Thyroid gland (tissue), 4 donors: ENCODE measurements at regions not wholly inside any gene's neighbourhood (a gene's known extent, or its start where the extent isn't known, plus 50 kb on each side); places are given as distances from the start of the nearest gene placed in this dataset.
"Not testable (repeated sequence)": the region's sequence is repeated elsewhere in the genome, so short reads cannot be mapped to it uniquely, and the experiment has no call there.

ENCODE experiments used
- DNase-seq, 2 donors: peaks; one replicate each; pipeline ENCODE4 v3.0.0-alpha.2; 2019
- H3K27ac ChIP-seq, 3 donors: fragments of 200-600 bp; sonication (generic); 1 replicate in 2 of 3; 2 replicates in 1 of 3; pipeline ENCODE4 v1.5.1; 2016 to 2019; ENCODE audit warnings: mild to moderate bottlenecking in 1 of 3, moderate library complexity in 1 of 3
- H3K27me3 ChIP-seq: fragments of 200-600 bp; sonication (generic); one replicate; pipeline ENCODE4 v1.5.1; 2019
- H3K36me3 ChIP-seq, 2 donors: fragments of 200-600 bp; sonication (generic); one replicate each; pipeline ENCODE4 v1.5.1; 2016 to 2019
- H3K4me1 ChIP-seq, 2 donors: fragments of 200-600 bp; sonication (generic); one replicate each; pipeline ENCODE4 v1.5.1; 2017 to 2019
- H3K4me3 ChIP-seq, 3 donors: fragments of 200-600 bp; sonication (generic); replicated peaks in 1 of 3; 1 replicate in 2 of 3; 2 replicates in 1 of 3; pipeline ENCODE4 v1.5.1; 2016; ENCODE audit warnings: mild to moderate bottlenecking in 1 of 3
- H3K9me3 ChIP-seq: fragments of 200-600 bp; sonication (generic); one replicate; pipeline ENCODE4 v1.5.1; 2017
- CTCF ChIP-seq, 6 experiments: fragments of 200-600 bp in 3 of 6; fragments of 450-650 bp in 3 of 6; sonication (generic) in 3 of 6; IDR thresholded peaks; one replicate each; pipeline ENCODE4 v1.5.1; 2016 to 2019; ENCODE audit warnings: antibody characterized with exemption in 6 of 6, mild to moderate bottlenecking in 2 of 6, inconsistent platforms in 1 of 6, moderate library complexity in 1 of 6
- WGBS, 2 donors: methylation state at CpG; one replicate each; pipeline ENCODE4 v1.1.5; 2017; 5-methylcytosine and 5-hydroxymethylcytosine counted together
- intact Hi-C: fragments of 100-400 bp; cut with DNase I; formaldehyde crosslinking; loops from one replicate; pipeline ENCODE4 v1.15.1; 2023

- H3K27ac ChIP-seq, H3K4me1 ChIP-seq, H3K9me3 ChIP-seq, H3K27me3 ChIP-seq, H3K4me3 ChIP-seq, intact Hi-C loops, H3K36me3 ChIP-seq, DNase-seq: not testable (repeated sequence)
- WGBS, 2 donors, result 90 to 95% methylated on average over 2 to 3 of the region's 3 CpGs
Observed at GRCh38 chr1:120525386-120525785, 110.6 kb downstream of the NBPF8 start.

- not testable (repeated sequence) for DNase-seq
Observed at GRCh38 chr1:120529475-120530089, 114.7 kb downstream of the NBPF8 start.

GRCh38 chr1:120531455-120531854 lies 116.6 kb downstream of the NBPF8 start:
- H3K4me3 ChIP-seq, DNase-seq, H3K27ac ChIP-seq, intact Hi-C loops, H3K4me1 ChIP-seq, H3K9me3 ChIP-seq, H3K36me3 ChIP-seq, H3K27me3 ChIP-seq: not testable (repeated sequence)
- 100% methylated on average over 1 to 2 of the region's 3 CpGs for WGBS, 2 donors

More at GRCh38 chr1:120529475-120530089, 114.7 kb downstream of the NBPF8 start:
- intact Hi-C loops, H3K36me3 ChIP-seq, H3K4me3 ChIP-seq, H3K27me3 ChIP-seq, H3K9me3 ChIP-seq, H3K27ac ChIP-seq, H3K4me1 ChIP-seq: not testable (repeated sequence)
- WGBS, 2 donors, result 83 to 94% methylated on average over 4 to 5 of the region's 5 CpGs

GRCh38 chr1:120534361-120535047 lies 119.7 kb downstream of the NBPF8 start:
- H3K4me3 ChIP-seq, H3K36me3 ChIP-seq, H3K27me3 ChIP-seq, H3K9me3 ChIP-seq, H3K27ac ChIP-seq, DNase-seq, intact Hi-C loops, H3K4me1 ChIP-seq: not testable (repeated sequence)
- 57 to 58% methylated on average over 2 of the region's 2 CpGs for WGBS, 2 donors

- H3K27me3 ChIP-seq, H3K4me3 ChIP-seq, H3K27ac ChIP-seq, H3K9me3 ChIP-seq, DNase-seq, intact Hi-C loops, H3K4me1 ChIP-seq, H3K36me3 ChIP-seq: not testable (repeated sequence)
- 88 to 89% methylated on average over 1 of the region's 1 CpG for WGBS, 2 donors
Observed at GRCh38 chr1:120535052-120535451, 120.2 kb downstream of the NBPF8 start.

- 86 to 94% methylated on average over 1 of the region's 5 CpGs for WGBS, 2 donors
- H3K4me3 ChIP-seq, H3K9me3 ChIP-seq, H3K27ac ChIP-seq, H3K36me3 ChIP-seq, intact Hi-C loops, DNase-seq, H3K4me1 ChIP-seq, H3K27me3 ChIP-seq: not testable (repeated sequence)
Observed at GRCh38 chr1:120541394-120541793, 126.6 kb downstream of the NBPF8 start.

- H3K4me1 ChIP-seq, H3K27me3 ChIP-seq, H3K9me3 ChIP-seq, intact Hi-C loops, H3K4me3 ChIP-seq, DNase-seq, H3K27ac ChIP-seq, H3K36me3 ChIP-seq: not testable (repeated sequence)
- WGBS, 2 donors, result no CpG with 5 or more reads among the region's 2 CpGs
Observed at GRCh38 chr1:120542365-120542764, 127.5 kb downstream of the NBPF8 start.

- H3K4me3 ChIP-seq, H3K9me3 ChIP-seq, H3K36me3 ChIP-seq, intact Hi-C loops, H3K27me3 ChIP-seq, H3K27ac ChIP-seq, H3K4me1 ChIP-seq, DNase-seq: not testable (repeated sequence)
- WGBS, 2 donors, result 56 to 92% methylated on average over 1 to 2 of the region's 2 CpGs
Observed at GRCh38 chr1:120542940-120543339, 128.1 kb downstream of the NBPF8 start.

GRCh38 chr1:120544434-120544833 lies 129.6 kb downstream of the NBPF8 start:
- 8 to 19% methylated on average over 2 of the region's 2 CpGs for WGBS, 2 donors
- peak in 2 of 6 experiments; percentile 24 to 50 for TF ChIP-seq CTCF (IDR thresholded peaks at IDR 0.05)

GRCh38 chr1:120550335-120550734 lies 135.5 kb downstream of the NBPF8 start:
- H3K4me1 ChIP-seq, H3K4me3 ChIP-seq, H3K36me3 ChIP-seq, H3K9me3 ChIP-seq, H3K27me3 ChIP-seq, intact Hi-C loops, H3K27ac ChIP-seq, DNase-seq: not testable (repeated sequence)
- 100% methylated on average over 1 of the region's 2 CpGs for WGBS, 2 donors

More at GRCh38 chr1:120544434-120544833, 129.6 kb downstream of the NBPF8 start:
- H3K4me1 ChIP-seq, H3K27ac ChIP-seq, intact Hi-C loops, H3K4me3 ChIP-seq, H3K36me3 ChIP-seq, H3K9me3 ChIP-seq, H3K27me3 ChIP-seq: not testable (repeated sequence)
- peak; percentile 73 to 79 for DNase-seq

GRCh38 chr1:120552190-120552589 lies 137.4 kb downstream of the NBPF8 start:
- H3K4me3 ChIP-seq, H3K4me1 ChIP-seq, DNase-seq, H3K27me3 ChIP-seq, H3K9me3 ChIP-seq, H3K36me3 ChIP-seq, intact Hi-C loops, H3K27ac ChIP-seq: not testable (repeated sequence)

- WGBS, 2 donors, result 4% methylated on average over 9 of the region's 46 CpGs; no CpG with 5 or more reads in 1 of the 2 donors
- DNase-seq, intact Hi-C loops, H3K4me1 ChIP-seq, H3K9me3 ChIP-seq, H3K36me3 ChIP-seq, H3K27me3 ChIP-seq: not testable (repeated sequence)
- H3K27ac ChIP-seq, result peak overlapping the region in 1 of 3 donors; percentile 24
- H3K4me3 ChIP-seq, result peak overlapping the region in 2 of 3 donors; percentile 30 to 42
Observed at GRCh38 chr1:120557605-120558302, 142.9 kb downstream of the NBPF8 start.
